ENCODE measurements at regions not wholly inside any gene's neighbourhood (a gene's known extent, or its start where the extent isn't known, plus 50 kb on each side); places are given as distances from the start of the nearest gene placed in this dataset.

DNA sequence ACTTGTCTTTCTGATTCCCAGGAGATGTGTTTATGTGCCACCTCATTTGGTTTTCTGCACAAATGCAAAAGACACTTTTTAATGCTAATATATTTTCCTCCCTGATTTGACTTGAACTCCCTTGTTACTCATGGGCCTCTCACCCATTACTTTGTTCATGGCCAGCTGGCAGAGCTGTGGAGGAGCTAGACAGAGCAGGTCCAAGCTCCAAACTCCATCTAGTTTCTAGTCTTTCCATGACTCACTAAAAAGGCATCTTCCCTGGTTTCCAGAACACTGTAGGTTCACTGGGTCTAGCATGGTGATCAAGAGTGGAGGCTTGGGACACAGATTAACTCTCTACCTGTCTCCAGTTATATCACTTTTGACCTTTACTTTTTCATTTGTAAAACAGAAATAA, 161.0 kb upstream of the SLC28A3 start:
- Mint-ChIP-seq H3K27me3 (peaks cover 28% of the 10 kb centered on the region), H3K4me3 (no peak overlapping the region), H3K27ac (no peak overlapping the region), H3K4me1 (ENCODE audit: low read depth) (no peaks in the 10 kb centered on the region), H3K36me3 (ENCODE audit: low read depth) (no peaks in the 10 kb centered on the region), H3K9me3 (no peaks in the 10 kb centered on the region)
- CTCF ChIA-PET: no interaction called here
- Histone ChIP-seq H3K36me3 (ENCODE audit: insufficient read depth, low read length) (no peaks in the 10 kb centered on the region), H3K9me3 (ENCODE audit: control insufficient read depth in 1 of 2, insufficient read depth in 1 of 2, low read length in 2 of 2) (no peaks in the 10 kb centered on the region), H3K27ac (ENCODE audit: low read depth in 1 of 2, low read length in 2 of 2) (no peak overlapping the region), H3K4me3 (ENCODE audit: low read length) (no peak overlapping the region), H3K4me1 (ENCODE audit: insufficient read depth, low read length) (no peaks in the 10 kb centered on the region), H3K27me3 (ENCODE audit: control insufficient read depth in 1 of 2, insufficient read depth in 2 of 2, low read length in 2 of 2) (no peaks in the 10 kb centered on the region)
- DNase-seq: no peak
- TF ChIP-seq, protein P1, sequence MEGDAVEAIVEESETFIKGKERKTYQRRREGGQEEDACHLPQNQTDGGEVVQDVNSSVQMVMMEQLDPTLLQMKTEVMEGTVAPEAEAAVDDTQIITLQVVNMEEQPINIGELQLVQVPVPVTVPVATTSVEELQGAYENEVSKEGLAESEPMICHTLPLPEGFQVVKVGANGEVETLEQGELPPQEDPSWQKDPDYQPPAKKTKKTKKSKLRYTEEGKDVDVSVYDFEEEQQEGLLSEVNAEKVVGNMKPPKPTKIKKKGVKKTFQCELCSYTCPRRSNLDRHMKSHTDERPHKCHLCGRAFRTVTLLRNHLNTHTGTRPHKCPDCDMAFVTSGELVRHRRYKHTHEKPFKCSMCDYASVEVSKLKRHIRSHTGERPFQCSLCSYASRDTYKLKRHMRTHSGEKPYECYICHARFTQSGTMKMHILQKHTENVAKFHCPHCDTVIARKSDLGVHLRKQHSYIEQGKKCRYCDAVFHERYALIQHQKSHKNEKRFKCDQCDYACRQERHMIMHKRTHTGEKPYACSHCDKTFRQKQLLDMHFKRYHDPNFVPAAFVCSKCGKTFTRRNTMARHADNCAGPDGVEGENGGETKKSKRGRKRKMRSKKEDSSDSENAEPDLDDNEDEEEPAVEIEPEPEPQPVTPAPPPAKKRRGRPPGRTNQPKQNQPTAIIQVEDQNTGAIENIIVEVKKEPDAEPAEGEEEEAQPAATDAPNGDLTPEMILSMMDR (IDR thresholded peaks at IDR 0.05): no peak
- ATAC-seq (ENCODE audit: poor library complexity): no peak
- POLR2A ChIA-PET: no interaction called here
- intact Hi-C loops (cut with DNase I, micrococcal nuclease): no loop called here

DNA sequence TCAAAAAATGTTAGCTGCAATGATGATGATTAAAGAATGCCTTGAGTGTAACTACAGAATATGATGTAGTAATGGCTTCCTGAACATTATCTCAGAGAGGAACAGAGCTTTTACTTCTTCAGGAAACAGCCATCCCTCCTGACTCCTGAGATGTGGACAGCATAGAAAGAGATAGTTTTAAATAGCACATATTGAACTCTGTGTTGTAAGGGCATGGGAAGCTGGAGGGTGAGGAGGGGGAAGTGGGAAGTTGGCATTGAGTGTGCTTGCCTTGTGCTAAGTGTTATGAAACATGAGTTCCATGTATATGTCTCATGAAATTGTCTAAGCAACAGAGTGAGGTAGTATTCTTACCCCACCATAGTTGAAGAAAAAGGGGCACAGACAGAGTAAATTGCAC, 161.5 kb upstream of the SLC28A3 start:
- H3K27ac Mint-ChIP-seq: no peak overlapping the region
- Histone ChIP-seq H3K27ac (ENCODE audit: low read depth in 1 of 2, low read length in 2 of 2) (no peak overlapping the region), H3K4me1 (ENCODE audit: insufficient read depth, low read length) (no peaks in the 10 kb centered on the region), H3K4me3 (ENCODE audit: low read length) (no peak overlapping the region), H3K9me3 (ENCODE audit: control insufficient read depth in 1 of 2, insufficient read depth in 1 of 2, low read length in 2 of 2) (no peaks in the 10 kb centered on the region), H3K27me3 (ENCODE audit: control insufficient read depth in 1 of 2, insufficient read depth in 2 of 2, low read length in 2 of 2) (no peaks in the 10 kb centered on the region), H3K36me3 (ENCODE audit: insufficient read depth, low read length) (no peaks in the 10 kb centered on the region)
- POLR2A ChIA-PET: no interaction called here
- DNase-seq (no peak), ATAC-seq (ENCODE audit: poor library complexity) (no peak)
- intact Hi-C loops (cut with DNase I, micrococcal nuclease): no loop called here
- no peaks in the 10 kb centered on the region for H3K36me3 Mint-ChIP-seq (ENCODE audit: low read depth)
- CTCF ChIA-PET: no interaction called here
- no peaks in the 10 kb centered on the region for H3K9me3 Mint-ChIP-seq
- no peak overlapping the region for H3K4me3 Mint-ChIP-seq
- H3K4me1 Mint-ChIP-seq (ENCODE audit: low read depth): no peaks in the 10 kb centered on the region
- TF ChIP-seq, protein P1 (IDR thresholded peaks at IDR 0.05): no peak
- peaks cover 26% of the 10 kb centered on the region for H3K27me3 Mint-ChIP-seq

GRCh38 chr9:84504360-84504759, 163.8 kb upstream of the SLC28A3 start:
- DNase-seq (no peak), ATAC-seq (ENCODE audit: poor library complexity) (no peak)
- ChIA-PET POLR2A (no interaction called here), CTCF (no interaction called here)
- Mint-ChIP-seq H3K4me3 (no peak overlapping the region), H3K9me3 (no peaks in the 10 kb centered on the region), H3K27ac (no peak overlapping the region), H3K36me3 (ENCODE audit: low read depth) (no peaks in the 10 kb centered on the region), H3K4me1 (ENCODE audit: low read depth) (no peaks in the 10 kb centered on the region), H3K27me3 (peaks cover 17% of the 10 kb centered on the region)
- Histone ChIP-seq H3K27me3 (ENCODE audit: control insufficient read depth in 1 of 2, insufficient read depth in 2 of 2, low read length in 2 of 2) (no peaks in the 10 kb centered on the region), H3K4me3 (ENCODE audit: low read length) (no peak overlapping the region), H3K9me3 (ENCODE audit: control insufficient read depth in 1 of 2, insufficient read depth in 1 of 2, low read length in 2 of 2) (no peaks in the 10 kb centered on the region), H3K36me3 (ENCODE audit: insufficient read depth, low read length) (no peaks in the 10 kb centered on the region), H3K27ac (ENCODE audit: low read depth in 1 of 2, low read length in 2 of 2) (no peak overlapping the region), H3K4me1 (ENCODE audit: insufficient read depth, low read length) (no peaks in the 10 kb centered on the region)
- TF ChIP-seq, protein P1 (IDR thresholded peaks at IDR 0.05): no peak
- intact Hi-C loops (cut with DNase I, micrococcal nuclease): no loop called here

Data from CD4-positive, alpha-beta T cell (primary cell).